Transverse colon (tissue), 4 donors: ENCODE measurements at regions not wholly inside any gene's neighbourhood (a gene's known extent, or its start where the extent isn't known, plus 50 kb on each side); places are given as distances from the start of the nearest gene placed in this dataset.

Experiments used
- EP300 ChIP-seq: sonication (generic); formaldehyde crosslinking; IDR thresholded peaks from one replicate; pipeline ENCODE4 v1.6.1; 2017; ENCODE audit warnings: antibody characterized with exemption, low read depth
- POLR2A ChIP-seq: fragments of 450-650 bp; IDR thresholded peaks from one replicate; pipeline ENCODE4 v1.6.1; 2016; ENCODE audit warnings: antibody characterized with exemption, mild to moderate bottlenecking, moderate library complexity
- POLR2AphosphoS5 ChIP-seq, 3 donors: sonication (generic); formaldehyde crosslinking; IDR thresholded peaks; one replicate each; pipeline ENCODE4 v1.6.1; 2016; ENCODE audit warnings: antibody characterized with exemption in 3 of 3
- TF ChIP-seq, protein P1 (sequence below), 5 experiments: fragments of 200-600 bp in 3 of 5; fragments of 450-650 bp in 2 of 5; sonication (generic) in 3 of 5; IDR thresholded peaks; 1 replicate in 2 of 5; 2 replicates in 3 of 5; pipeline ENCODE4 v1.5.1; 2016 to 2017; ENCODE audit warnings: antibody characterized with exemption in 5 of 5, inconsistent platforms in 3 of 5, mild to moderate bottlenecking in 2 of 5, moderate library complexity in 1 of 5

DNA sequence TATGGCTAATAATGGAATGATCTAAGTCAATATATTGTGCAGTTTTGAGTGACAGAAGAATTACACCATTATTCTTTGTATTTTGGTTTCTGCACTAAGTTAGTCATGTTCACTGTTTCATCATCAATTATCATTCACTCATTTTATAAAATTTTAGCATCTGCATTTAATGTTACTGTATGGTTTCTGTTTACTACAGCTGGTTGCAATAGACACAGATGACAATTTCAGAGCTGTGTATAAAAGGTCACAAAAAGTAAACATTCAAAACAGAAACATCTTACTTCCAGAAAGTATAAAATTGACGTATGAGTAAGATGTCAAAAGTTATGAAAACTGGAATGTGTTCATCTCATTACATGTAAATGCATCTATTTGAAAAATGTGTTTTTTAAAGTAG lies 111.1 kb upstream of the GBE1 start:
- TF ChIP-seq, protein P1, sequence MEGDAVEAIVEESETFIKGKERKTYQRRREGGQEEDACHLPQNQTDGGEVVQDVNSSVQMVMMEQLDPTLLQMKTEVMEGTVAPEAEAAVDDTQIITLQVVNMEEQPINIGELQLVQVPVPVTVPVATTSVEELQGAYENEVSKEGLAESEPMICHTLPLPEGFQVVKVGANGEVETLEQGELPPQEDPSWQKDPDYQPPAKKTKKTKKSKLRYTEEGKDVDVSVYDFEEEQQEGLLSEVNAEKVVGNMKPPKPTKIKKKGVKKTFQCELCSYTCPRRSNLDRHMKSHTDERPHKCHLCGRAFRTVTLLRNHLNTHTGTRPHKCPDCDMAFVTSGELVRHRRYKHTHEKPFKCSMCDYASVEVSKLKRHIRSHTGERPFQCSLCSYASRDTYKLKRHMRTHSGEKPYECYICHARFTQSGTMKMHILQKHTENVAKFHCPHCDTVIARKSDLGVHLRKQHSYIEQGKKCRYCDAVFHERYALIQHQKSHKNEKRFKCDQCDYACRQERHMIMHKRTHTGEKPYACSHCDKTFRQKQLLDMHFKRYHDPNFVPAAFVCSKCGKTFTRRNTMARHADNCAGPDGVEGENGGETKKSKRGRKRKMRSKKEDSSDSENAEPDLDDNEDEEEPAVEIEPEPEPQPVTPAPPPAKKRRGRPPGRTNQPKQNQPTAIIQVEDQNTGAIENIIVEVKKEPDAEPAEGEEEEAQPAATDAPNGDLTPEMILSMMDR (IDR thresholded peaks at IDR 0.05), result no peak
- no peak for TF ChIP-seq EP300
- no peak for TF ChIP-seq POLR2A
- TF ChIP-seq POLR2AphosphoS5 (IDR thresholded peaks at IDR 0.05), result no peak
